OCI-LY7 (cell line): ENCODE measurements at regions not wholly inside any gene's neighbourhood (a gene's known extent, or its start where the extent isn't known, plus 50 kb on each side); places are given as distances from the start of the nearest gene placed in this dataset.

Experiments used
- BruUV-seq: library from RNA; stranded (reverse); fragments of 400-500 nt; replicated peaks from 2 replicates; lab custom pipeline; 2021; lab: Mats Ljungman, UMichigan
- CTCF ChIA-PET: fragments of 300-600 bp; sonication (Branson Sonifier 250); formaldehyde crosslinking; loops from one replicate; lab custom pipeline; 2022; ENCODE audit warnings: antibody characterized with exemption; ENCODE audit not compliant: unreplicated experiment; lab: Charles Lee
- POLR2A ChIA-PET: fragments of 300-600 bp; sonication (Branson Sonifier 250); formaldehyde crosslinking; loops from one replicate; lab custom pipeline; 2022; ENCODE audit warnings: antibody characterized with exemption; lab: Charles Lee
- DNase-seq: peaks from one replicate; pipeline ENCODE4 v3.0.0-alpha.2; 2015; ENCODE audit warnings: low spot score
- H2AFZ ChIP-seq: fragments of 200-600 bp; sonication (generic), shearing (Covaris generic); 2 replicates; pipeline ENCODE4 v1.6.1; 2014; ENCODE audit warnings: mild to moderate bottlenecking, antibody characterized with exemption, low read length, moderate library complexity
- H3K27ac ChIP-seq: fragments of 200-600 bp; sonication (generic); 2 replicates; pipeline ENCODE4 v1.5.1; 2014; ENCODE audit warnings: mixed run types, low read depth, mild to moderate bottlenecking, moderate library complexity, low read length, inconsistent platforms; ENCODE audit not compliant: poor library complexity, severe bottlenecking
- H3K36me3 ChIP-seq: fragments of 200-600 bp; sonication (generic); 2 replicates; pipeline ENCODE4 v1.6.1; 2014; ENCODE audit warnings: mild to moderate bottlenecking, antibody characterized with exemption, low read length, moderate library complexity, mixed read lengths; ENCODE audit not compliant: insufficient read depth
- H3K4me1 ChIP-seq: fragments of 200-600 bp; sonication (generic); 2 replicates; pipeline ENCODE4 v1.5.1; 2014; ENCODE audit warnings: mild to moderate bottlenecking, low read length; ENCODE audit not compliant: insufficient read depth, poor library complexity, severe bottlenecking
- H3K4me2 ChIP-seq: fragments of 200-600 bp; sonication (generic); 2 replicates; pipeline ENCODE4 v1.6.1; 2014; ENCODE audit warnings: mild to moderate bottlenecking, low read length
- H3K4me3 ChIP-seq: fragments of 200-600 bp; sonication (generic); 2 replicates; pipeline ENCODE4 v1.5.1; 2014; ENCODE audit warnings: mild to moderate bottlenecking, low read depth, low read length; ENCODE audit not compliant: poor library complexity, severe bottlenecking
- H3K79me2 ChIP-seq: fragments of 200-600 bp; sonication (generic); 2 replicates; pipeline ENCODE4 v1.6.1; 2016; ENCODE audit warnings: low read depth, mild to moderate bottlenecking, low read length, moderate library complexity, mixed read lengths; ENCODE audit not compliant: insufficient read depth
- H3K9me2 ChIP-seq: fragments of 200-600 bp; sonication (generic); 2 replicates; pipeline ENCODE4 v1.6.1; 2016; ENCODE audit warnings: mild to moderate bottlenecking, low read length, mixed read lengths; ENCODE audit not compliant: insufficient read depth
- H3K9me3 ChIP-seq: fragments of 200-600 bp; sonication (generic); 2 replicates; pipeline ENCODE4 v1.6.1; 2014; ENCODE audit warnings: mild to moderate bottlenecking, mixed run types, low read length, mixed read lengths
- H4K20me1 ChIP-seq: fragments of 200-600 bp; sonication (generic); 2 replicates; pipeline ENCODE4 v1.6.1; 2014; ENCODE audit warnings: mild to moderate bottlenecking, antibody characterized with exemption, low read length, moderate library complexity, mixed read lengths; ENCODE audit not compliant: insufficient read depth
- EZH2phosphoT487 ChIP-seq: fragments of 200-600 bp; sonication (generic); IDR thresholded peaks from 2 replicates; pipeline ENCODE4 v1.6.1; 2018; ENCODE audit warnings: low read depth, borderline replicate concordance, mild to moderate bottlenecking, mixed run types, antibody characterized with exemption, low read length, moderate library complexity, mixed read lengths
- intact Hi-C: fragments of 100-400 bp; cut with micrococcal nuclease; formaldehyde crosslinking; loops from one replicate; pipeline ENCODE4 v1.10.0; 2022; ENCODE audit not compliant: unreplicated experiment
- TF ChIP-seq, protein P1 (sequence below): fragments of 200-600 bp; sonication (generic); conservative IDR thresholded peaks from 2 replicates; pipeline ENCODE4 v1.5.1; 2014; ENCODE audit warnings: mild to moderate bottlenecking, antibody characterized with exemption, low read length, moderate library complexity, mixed read lengths

DNA sequence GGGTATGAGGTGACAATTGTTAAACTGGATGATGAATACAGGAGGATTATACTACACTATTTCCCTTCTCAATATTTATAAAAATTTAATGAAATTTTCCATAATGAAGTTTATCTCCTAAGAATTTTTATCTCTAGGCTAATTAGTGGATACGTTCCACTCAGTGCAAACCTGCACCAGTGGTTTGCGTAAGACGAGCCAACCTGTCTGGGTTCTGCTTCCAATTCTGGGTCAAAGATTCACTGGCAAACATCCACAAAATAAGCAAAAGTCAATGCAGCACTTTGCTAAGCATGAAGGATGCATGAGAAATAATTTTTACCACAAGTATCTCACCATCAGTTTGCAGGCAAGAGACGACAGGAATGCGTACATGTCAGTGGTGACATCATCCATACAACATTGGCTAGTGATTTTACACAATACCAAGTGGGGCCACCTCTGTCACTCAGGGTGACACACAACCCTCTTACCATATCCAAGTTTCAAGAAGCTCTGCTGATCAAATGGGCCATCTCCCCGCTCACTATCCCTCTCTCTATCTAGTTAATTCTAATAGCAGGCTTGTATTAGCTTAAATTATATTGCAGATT lies 51.7 kb downstream of the FAM50B start:
- ChIA-PET POLR2A (no interaction called here), CTCF (no interaction called here)
- Histone ChIP-seq H3K4me2 (no peak overlapping the region), H3K4me1 (no peaks in the 10 kb centered on the region), H3K9me3 (no peaks in the 10 kb centered on the region), H3K27ac (no peak overlapping the region), H3K36me3 (no peaks in the 10 kb centered on the region), H4K20me1 (no peaks in the 10 kb centered on the region), H2AFZ (no peak overlapping the region), H3K4me3 (no peak overlapping the region), H3K9me2 (no peaks in the 10 kb centered on the region), H3K79me2 (no peaks in the 10 kb centered on the region)
- TF ChIP-seq EZH2phosphoT487: no peak
- TF ChIP-seq, protein P1, sequence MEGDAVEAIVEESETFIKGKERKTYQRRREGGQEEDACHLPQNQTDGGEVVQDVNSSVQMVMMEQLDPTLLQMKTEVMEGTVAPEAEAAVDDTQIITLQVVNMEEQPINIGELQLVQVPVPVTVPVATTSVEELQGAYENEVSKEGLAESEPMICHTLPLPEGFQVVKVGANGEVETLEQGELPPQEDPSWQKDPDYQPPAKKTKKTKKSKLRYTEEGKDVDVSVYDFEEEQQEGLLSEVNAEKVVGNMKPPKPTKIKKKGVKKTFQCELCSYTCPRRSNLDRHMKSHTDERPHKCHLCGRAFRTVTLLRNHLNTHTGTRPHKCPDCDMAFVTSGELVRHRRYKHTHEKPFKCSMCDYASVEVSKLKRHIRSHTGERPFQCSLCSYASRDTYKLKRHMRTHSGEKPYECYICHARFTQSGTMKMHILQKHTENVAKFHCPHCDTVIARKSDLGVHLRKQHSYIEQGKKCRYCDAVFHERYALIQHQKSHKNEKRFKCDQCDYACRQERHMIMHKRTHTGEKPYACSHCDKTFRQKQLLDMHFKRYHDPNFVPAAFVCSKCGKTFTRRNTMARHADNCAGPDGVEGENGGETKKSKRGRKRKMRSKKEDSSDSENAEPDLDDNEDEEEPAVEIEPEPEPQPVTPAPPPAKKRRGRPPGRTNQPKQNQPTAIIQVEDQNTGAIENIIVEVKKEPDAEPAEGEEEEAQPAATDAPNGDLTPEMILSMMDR: no peak
- DNase-seq: no peak
- no TSS peak for BruUV-seq
- intact Hi-C loops: no loop called here

DNA sequence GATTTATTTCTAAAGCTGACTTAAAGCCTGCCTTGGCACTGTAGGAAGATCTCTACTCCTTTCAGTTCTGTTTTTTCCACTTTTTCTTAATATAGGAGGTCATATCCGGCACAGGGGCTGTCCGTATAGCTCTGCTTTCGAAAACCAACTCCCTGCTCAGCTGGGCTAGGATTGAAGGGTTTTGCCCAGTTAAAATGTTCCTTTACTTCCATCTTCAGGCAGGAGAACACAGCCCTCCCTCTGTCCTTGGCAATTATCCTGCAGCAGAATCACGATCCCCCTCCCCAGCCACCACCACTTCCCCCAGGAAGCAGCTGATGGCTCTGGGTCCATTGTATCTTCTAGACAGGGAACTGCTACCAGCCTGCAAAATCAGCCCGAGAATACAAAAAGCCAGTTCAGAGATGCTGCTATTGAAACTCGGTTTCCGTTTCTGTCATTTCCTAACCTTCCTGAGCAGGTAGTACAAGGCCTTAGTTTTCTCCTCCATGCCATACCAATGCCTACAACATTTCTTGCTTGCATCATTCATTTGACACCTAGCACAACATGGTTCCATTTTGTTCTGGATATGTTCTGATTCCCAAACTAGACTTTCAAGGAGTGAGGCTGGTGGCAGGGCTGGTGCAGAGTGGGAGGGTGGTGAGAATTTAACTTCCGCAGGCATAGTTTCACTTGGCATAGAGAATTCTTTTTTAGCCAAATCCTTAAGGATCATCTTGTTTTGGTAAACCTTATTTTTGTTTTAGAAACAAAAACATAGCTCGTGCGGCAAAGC lies 53.9 kb downstream of the FAM50B start:
- Histone ChIP-seq H3K4me2 (no peak overlapping the region), H3K4me3 (no peak overlapping the region), H3K36me3 (no peaks in the 10 kb centered on the region), H4K20me1 (no peaks in the 10 kb centered on the region), H3K4me1 (no peaks in the 10 kb centered on the region), H2AFZ (no peak overlapping the region), H3K9me3 (no peaks in the 10 kb centered on the region), H3K9me2 (no peaks in the 10 kb centered on the region), H3K79me2 (no peaks in the 10 kb centered on the region), H3K27ac (no peak overlapping the region)
- DNase-seq: no peak
- no TSS peak for BruUV-seq
- intact Hi-C loops: no loop called here
- ChIA-PET POLR2A (interaction anchor here (0.6 kb wide), 1 partner anchor 1797 kb away, joined by 3 read pairs; no protein-coding TSS in a partner anchor), CTCF (no interaction called here)
- TF ChIP-seq EZH2phosphoT487: no peak
- TF ChIP-seq, protein P1: no peak

DNA sequence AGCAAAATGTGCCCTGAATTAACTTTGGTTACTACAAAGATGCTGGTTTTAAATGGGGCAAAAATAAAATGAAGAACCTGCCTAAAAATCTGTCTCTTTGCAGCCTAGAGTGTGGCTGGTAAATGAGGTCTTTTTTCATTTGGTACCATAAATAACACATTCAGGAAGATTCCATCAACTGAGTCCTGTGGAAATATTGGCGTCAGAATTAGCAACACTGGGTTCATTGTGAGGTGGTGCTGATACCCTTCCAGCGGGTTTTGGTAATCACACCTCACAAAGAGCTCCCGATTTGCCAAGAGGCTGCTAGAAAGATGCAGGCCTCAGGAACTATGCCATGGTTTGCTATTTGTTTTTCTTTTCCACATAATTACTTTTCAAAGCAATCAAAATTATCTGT lies 55.3 kb downstream of the FAM50B start:
- H3K27ac ChIP-seq: no peak overlapping the region
- no peaks in the 10 kb centered on the region for H3K9me2 ChIP-seq
- H2AFZ ChIP-seq: no peak overlapping the region
- H3K79me2 ChIP-seq: no peaks in the 10 kb centered on the region
- no peaks in the 10 kb centered on the region for H3K36me3 ChIP-seq
- ChIA-PET CTCF (no interaction called here), POLR2A (no interaction called here)
- H3K4me3 ChIP-seq: no peak overlapping the region
- H3K4me2 ChIP-seq: no peak overlapping the region
- intact Hi-C loops: no loop called here
- TF ChIP-seq, protein P1: no peak
- TF ChIP-seq EZH2phosphoT487: no peak
- H3K9me3 ChIP-seq: no peaks in the 10 kb centered on the region
- DNase-seq: no peak
- no peaks in the 10 kb centered on the region for H4K20me1 ChIP-seq
- H3K4me1 ChIP-seq: no peaks in the 10 kb centered on the region
- BruUV-seq: no TSS peak
